ENCODE measurements at regions not wholly inside any gene's neighbourhood (a gene's known extent, or its start where the extent isn't known, plus 50 kb on each side); places are given as distances from the start of the nearest gene placed in this dataset.

DNA sequence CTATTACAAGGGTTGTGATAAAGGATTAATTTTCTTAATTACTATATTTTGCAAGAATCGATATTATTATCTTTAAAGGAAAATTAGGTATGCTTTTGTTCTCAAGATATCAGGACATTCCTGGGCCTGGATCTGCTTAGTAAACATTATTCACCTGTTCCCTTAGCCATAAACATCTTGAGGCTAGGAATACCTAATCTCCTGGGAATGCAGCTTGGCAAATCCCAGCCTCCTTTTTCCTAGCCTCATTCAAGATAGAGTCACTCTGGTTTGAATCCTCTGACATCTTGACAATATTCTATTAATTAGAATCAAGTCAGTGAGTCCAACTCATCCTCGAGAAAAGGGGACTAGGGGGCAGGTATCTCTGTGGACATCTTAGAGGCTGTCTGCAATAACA is 327.1 kb downstream of the STIM2 start:
- TF ChIP-seq, protein P1, sequence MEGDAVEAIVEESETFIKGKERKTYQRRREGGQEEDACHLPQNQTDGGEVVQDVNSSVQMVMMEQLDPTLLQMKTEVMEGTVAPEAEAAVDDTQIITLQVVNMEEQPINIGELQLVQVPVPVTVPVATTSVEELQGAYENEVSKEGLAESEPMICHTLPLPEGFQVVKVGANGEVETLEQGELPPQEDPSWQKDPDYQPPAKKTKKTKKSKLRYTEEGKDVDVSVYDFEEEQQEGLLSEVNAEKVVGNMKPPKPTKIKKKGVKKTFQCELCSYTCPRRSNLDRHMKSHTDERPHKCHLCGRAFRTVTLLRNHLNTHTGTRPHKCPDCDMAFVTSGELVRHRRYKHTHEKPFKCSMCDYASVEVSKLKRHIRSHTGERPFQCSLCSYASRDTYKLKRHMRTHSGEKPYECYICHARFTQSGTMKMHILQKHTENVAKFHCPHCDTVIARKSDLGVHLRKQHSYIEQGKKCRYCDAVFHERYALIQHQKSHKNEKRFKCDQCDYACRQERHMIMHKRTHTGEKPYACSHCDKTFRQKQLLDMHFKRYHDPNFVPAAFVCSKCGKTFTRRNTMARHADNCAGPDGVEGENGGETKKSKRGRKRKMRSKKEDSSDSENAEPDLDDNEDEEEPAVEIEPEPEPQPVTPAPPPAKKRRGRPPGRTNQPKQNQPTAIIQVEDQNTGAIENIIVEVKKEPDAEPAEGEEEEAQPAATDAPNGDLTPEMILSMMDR (IDR thresholded peaks at IDR 0.05), result no peak
- no peak for TF ChIP-seq FOSB (CRISPR knock-in tag; IDR thresholded peaks at IDR 0.05)
- no peak for TF ChIP-seq SMC3 (IDR thresholded peaks at IDR 0.05)
- no peak for TF ChIP-seq RAD21 (conservative IDR thresholded peaks at IDR 0.05 in 1 of 2, IDR thresholded peaks at IDR 0.05 in 1 of 2)
- TF ChIP-seq HDAC2 (IDR thresholded peaks at IDR 0.05), result no peak
- TF ChIP-seq MYC (IDR thresholded peaks at IDR 0.05; ENCODE audit: borderline replicate concordance, low read length), result no peak
- TF ChIP-seq JUN (IDR thresholded peaks at IDR 0.05), result no peak
- TF ChIP-seq, protein P2, sequence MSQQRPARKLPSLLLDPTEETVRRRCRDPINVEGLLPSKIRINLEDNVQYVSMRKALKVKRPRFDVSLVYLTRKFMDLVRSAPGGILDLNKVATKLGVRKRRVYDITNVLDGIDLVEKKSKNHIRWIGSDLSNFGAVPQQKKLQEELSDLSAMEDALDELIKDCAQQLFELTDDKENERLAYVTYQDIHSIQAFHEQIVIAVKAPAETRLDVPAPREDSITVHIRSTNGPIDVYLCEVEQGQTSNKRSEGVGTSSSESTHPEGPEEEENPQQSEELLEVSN (IDR thresholded peaks at IDR 0.05; ENCODE audit: borderline replicate concordance, low read depth), result no peak
